ENCODE measurements at regions not wholly inside any gene's neighbourhood (a gene's known extent, or its start where the extent isn't known, plus 50 kb on each side); places are given as distances from the start of the nearest gene placed in this dataset.

- ATAC-seq, result no peak
- no peak for DNase-seq
- H3K4me1 ChIP-seq, result no peaks in the 10 kb centered on the region
- no peak overlapping the region for H3K4me3 ChIP-seq
- TF ChIP-seq CTCF (IDR thresholded peaks at IDR 0.05), result no peak
- H3K9me3 ChIP-seq, result no peaks in the 10 kb centered on the region
- H3K36me3 ChIP-seq, result no peaks in the 10 kb centered on the region
- H3K27ac ChIP-seq, result no peak overlapping the region
- H3K27me3 ChIP-seq, result no peaks in the 10 kb centered on the region
- intact Hi-C loops (cut with DNase I), result no loop called here
Observed at GRCh38 chr5:116887104-116887503, 312.5 kb upstream of the SEMA6A start.

- no peaks in the 10 kb centered on the region for H3K36me3 ChIP-seq
- no peak for TF ChIP-seq CTCF (IDR thresholded peaks at IDR 0.05)
- H3K4me3 ChIP-seq, result no peak overlapping the region
- ATAC-seq (no peak), DNase-seq (no peak)
- no peak overlapping the region for H3K27ac ChIP-seq
- H3K9me3 ChIP-seq, result no peaks in the 10 kb centered on the region
- no peaks in the 10 kb centered on the region for H3K4me1 ChIP-seq
- intact Hi-C loops (cut with DNase I), result no loop called here
- H3K27me3 ChIP-seq, result no peaks in the 10 kb centered on the region
Observed at GRCh38 chr5:116885825-116886224, 311.2 kb upstream of the SEMA6A start.

- H3K9me3 ChIP-seq, result no peaks in the 10 kb centered on the region
- H3K36me3 ChIP-seq, result no peaks in the 10 kb centered on the region
- H3K4me3 ChIP-seq, result no peak overlapping the region
- ATAC-seq, result no peak
- DNase-seq, result no peak
- no peaks in the 10 kb centered on the region for H3K27me3 ChIP-seq
- intact Hi-C loops (cut with DNase I), result no loop called here
- no peaks in the 10 kb centered on the region for H3K4me1 ChIP-seq
- H3K27ac ChIP-seq, result no peak overlapping the region
- TF ChIP-seq CTCF (IDR thresholded peaks at IDR 0.05), result no peak
Observed at GRCh38 chr5:116883875-116884274, 309.3 kb upstream of the SEMA6A start.

- H3K4me1 ChIP-seq, result no peaks in the 10 kb centered on the region
- ATAC-seq, result peak; percentile 95
- no peak for DNase-seq
- no peak overlapping the region for H3K4me3 ChIP-seq
- no peak for TF ChIP-seq CTCF (IDR thresholded peaks at IDR 0.05)
- H3K9me3 ChIP-seq, result no peaks in the 10 kb centered on the region
- no peaks in the 10 kb centered on the region for H3K36me3 ChIP-seq
- H3K27me3 ChIP-seq, result peaks cover 7% of the 10 kb centered on the region
- intact Hi-C loops (cut with DNase I), result no loop called here
- H3K27ac ChIP-seq, result no peak overlapping the region
Observed at GRCh38 chr5:116881921-116882531, 307.4 kb upstream of the SEMA6A start.

GRCh38 chr5:116880601-116881000 lies 306.0 kb upstream of the SEMA6A start:
- Histone ChIP-seq H3K4me1 (no peaks in the 10 kb centered on the region), H3K4me3 (no peak overlapping the region), H3K9me3 (no peaks in the 10 kb centered on the region), H3K36me3 (no peaks in the 10 kb centered on the region), H3K27me3 (peaks cover 8% of the 10 kb centered on the region), H3K27ac (no peak overlapping the region)
- no peak for TF ChIP-seq CTCF (IDR thresholded peaks at IDR 0.05)
- intact Hi-C loops (cut with DNase I), result no loop called here
- ATAC-seq (no peak), DNase-seq (no peak)

- H3K36me3 ChIP-seq, result no peaks in the 10 kb centered on the region
- no peaks in the 10 kb centered on the region for H3K9me3 ChIP-seq
- ATAC-seq, result no peak
- TF ChIP-seq CTCF (IDR thresholded peaks at IDR 0.05), result no peak
- no peaks in the 10 kb centered on the region for H3K4me1 ChIP-seq
- intact Hi-C loops (cut with DNase I), result no loop called here
- H3K27ac ChIP-seq, result no peak overlapping the region
- no peak overlapping the region for H3K4me3 ChIP-seq
- DNase-seq, result no peak
- peaks cover 12% of the 10 kb centered on the region for H3K27me3 ChIP-seq
Observed at GRCh38 chr5:116880150-116880549, 305.5 kb upstream of the SEMA6A start.
